Body of pancreas (tissue), 4 donors: ENCODE measurements at regions not wholly inside any gene's neighbourhood (a gene's known extent, or its start where the extent isn't known, plus 50 kb on each side); places are given as distances from the start of the nearest gene placed in this dataset.

Experiments used
- POLR2A ChIP-seq, 3 donors: fragments of 450-650 bp; IDR thresholded peaks; one replicate each; pipeline ENCODE4 v1.6.1; 2016; ENCODE audit warnings: antibody characterized with exemption in 3 of 3, mild to moderate bottlenecking in 2 of 3
- TF ChIP-seq, protein P1 (sequence below), 7 experiments: fragments of 450-650 bp in 4 of 7; fragments of 200-600 bp in 3 of 7; sonication (generic) in 3 of 7; IDR thresholded peaks; one replicate each; pipeline ENCODE4 v1.5.1; 2016 to 2019; ENCODE audit warnings: antibody characterized with exemption in 7 of 7

GRCh38 chr10:44008917-44009709 is 360.4 kb upstream of the ZNF32 start:
- TF ChIP-seq, protein P1, sequence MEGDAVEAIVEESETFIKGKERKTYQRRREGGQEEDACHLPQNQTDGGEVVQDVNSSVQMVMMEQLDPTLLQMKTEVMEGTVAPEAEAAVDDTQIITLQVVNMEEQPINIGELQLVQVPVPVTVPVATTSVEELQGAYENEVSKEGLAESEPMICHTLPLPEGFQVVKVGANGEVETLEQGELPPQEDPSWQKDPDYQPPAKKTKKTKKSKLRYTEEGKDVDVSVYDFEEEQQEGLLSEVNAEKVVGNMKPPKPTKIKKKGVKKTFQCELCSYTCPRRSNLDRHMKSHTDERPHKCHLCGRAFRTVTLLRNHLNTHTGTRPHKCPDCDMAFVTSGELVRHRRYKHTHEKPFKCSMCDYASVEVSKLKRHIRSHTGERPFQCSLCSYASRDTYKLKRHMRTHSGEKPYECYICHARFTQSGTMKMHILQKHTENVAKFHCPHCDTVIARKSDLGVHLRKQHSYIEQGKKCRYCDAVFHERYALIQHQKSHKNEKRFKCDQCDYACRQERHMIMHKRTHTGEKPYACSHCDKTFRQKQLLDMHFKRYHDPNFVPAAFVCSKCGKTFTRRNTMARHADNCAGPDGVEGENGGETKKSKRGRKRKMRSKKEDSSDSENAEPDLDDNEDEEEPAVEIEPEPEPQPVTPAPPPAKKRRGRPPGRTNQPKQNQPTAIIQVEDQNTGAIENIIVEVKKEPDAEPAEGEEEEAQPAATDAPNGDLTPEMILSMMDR (IDR thresholded peaks at IDR 0.05): no peak
- no peak for TF ChIP-seq POLR2A (IDR thresholded peaks at IDR 0.05)
